GM19463 (cell line): ENCODE measurements at regions not wholly inside any gene's neighbourhood (a gene's known extent, or its start where the extent isn't known, plus 50 kb on each side); places are given as distances from the start of the nearest gene placed in this dataset.

Source experiments
- ATAC-seq: cut with Tn5 transposase; IDR thresholded peaks from one replicate; pipeline ENCODE4 v1.9.1; 2021; ENCODE audit warnings: mild to moderate bottlenecking, moderate library complexity; ENCODE audit not compliant: unreplicated experiment

GRCh38 chr11:133582750-133583149, 50.4 kb upstream of the OPCML start:
- ATAC-seq = no peak

- ATAC-seq = no peak
Measured at GRCh38 chr11:133582326-133582725, 50.0 kb upstream of the OPCML start.
